Endothelial cell of hepatic sinusoid (primary cell): ENCODE measurements at regions not wholly inside any gene's neighbourhood (a gene's known extent, or its start where the extent isn't known, plus 50 kb on each side); places are given as distances from the start of the nearest gene placed in this dataset.
"Not testable (repeated sequence)": the region's sequence is repeated elsewhere in the genome, so short reads cannot be mapped to it uniquely, and the experiment has no call there.

ENCODE experiments used
- in situ Hi-C: cut with HindIII; loops from 2 replicates; pipeline ENCODE4 v1.10.0; 2017; ENCODE audit warnings: low sequenced_read_pairs

DNA sequence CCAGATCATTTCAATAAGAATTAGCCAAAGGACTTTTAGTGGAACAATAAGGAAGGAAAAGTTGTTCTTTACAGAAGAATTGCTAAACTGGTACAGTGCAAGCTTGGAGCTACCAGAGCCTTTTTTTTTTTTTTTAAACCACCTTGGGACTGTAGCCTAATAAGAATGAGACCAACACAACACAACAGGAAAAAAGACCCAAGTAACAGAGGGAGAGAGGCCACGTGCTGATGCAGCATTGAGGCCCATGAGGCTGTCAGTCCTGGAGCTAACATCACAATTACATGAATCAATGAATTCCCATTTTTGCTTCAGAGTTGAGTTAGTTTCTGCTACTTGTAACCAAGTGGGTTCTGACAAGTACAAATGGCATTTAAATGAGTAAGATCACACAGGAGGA lies 149.0 kb upstream of the EEA1 start:
- in situ Hi-C loops = no loop called here

DNA sequence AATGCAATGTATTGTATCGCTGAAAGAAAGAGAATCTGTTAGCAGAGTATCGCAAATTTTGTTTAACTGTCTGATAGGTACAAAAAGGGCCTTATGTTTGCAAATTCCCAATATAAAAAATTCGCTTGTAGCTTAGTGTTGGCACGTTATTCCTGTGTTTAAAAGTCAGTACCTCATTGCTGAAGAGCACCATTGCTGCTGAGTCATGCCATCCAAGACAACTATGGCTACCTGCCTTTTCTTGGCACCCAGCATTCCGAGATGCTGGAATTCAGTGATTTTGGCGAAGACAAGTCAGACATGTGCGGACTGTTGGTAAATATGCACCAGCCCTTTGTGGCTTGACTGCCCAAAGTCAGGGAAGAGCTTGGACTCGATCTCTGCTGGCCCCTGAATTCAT lies 149.5 kb upstream of the EEA1 start:
- in situ Hi-C loops = no loop called here

DNA sequence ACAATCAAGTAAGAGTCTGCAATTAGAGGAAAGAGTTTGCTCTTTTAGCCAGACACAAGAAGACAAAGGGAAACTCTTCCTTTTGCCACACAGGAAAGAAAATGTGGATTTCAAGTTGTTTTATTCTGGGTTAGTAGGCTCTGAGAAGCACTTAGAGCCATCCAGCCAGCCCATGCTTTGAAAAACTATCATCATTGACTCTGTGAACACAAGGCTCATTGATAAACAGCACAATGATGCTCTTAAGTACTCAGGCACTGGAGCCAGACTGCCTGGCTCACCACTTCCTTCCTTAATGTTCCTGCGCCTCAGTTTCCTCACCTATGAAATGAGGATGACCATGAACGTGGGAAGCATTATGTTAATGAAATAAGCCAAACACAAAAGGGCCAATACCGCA lies 150.2 kb upstream of the EEA1 start:
- in situ Hi-C loops = no loop called here

DNA sequence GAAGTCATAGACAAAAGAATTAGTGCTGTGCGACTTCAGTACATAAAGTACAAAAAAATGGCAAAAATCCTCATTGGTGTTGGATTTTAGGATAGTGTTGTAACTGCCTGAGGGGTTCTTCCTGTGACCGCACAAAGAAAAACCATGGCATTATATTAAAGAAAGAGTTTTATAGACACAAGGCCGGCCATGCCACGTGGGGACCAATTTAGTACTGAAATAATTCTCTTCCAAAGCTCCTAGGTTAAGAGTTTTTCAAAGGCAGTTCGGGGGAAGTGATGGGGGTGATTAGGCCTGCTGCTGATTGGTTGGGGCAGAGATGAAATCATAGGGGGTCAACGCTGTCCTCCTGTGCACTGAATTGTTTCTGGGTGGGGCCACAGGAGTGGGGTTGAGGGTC lies 150.9 kb upstream of the EEA1 start:
- in situ Hi-C loops = no loop called here

DNA sequence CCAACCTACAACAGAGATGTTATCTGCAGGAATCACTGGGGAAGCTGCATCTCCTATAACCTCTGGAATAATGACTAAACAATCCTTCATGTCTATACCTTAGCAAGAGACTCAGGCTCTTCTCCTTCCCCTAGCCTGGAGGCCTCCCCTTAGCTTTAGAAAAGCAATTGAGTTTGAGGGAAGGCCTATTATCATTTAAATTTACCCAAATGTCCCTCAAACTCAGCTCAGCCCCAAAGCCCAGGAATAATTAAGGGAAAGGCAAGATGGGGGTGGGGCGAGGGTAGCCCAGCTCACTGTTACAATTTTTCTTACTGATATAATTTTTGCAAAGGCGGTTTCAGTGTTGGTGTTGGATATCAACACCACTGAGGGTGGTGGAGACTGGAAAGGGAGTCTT lies 151.4 kb upstream of the EEA1 start:
- in situ Hi-C loops = no loop called here

DNA sequence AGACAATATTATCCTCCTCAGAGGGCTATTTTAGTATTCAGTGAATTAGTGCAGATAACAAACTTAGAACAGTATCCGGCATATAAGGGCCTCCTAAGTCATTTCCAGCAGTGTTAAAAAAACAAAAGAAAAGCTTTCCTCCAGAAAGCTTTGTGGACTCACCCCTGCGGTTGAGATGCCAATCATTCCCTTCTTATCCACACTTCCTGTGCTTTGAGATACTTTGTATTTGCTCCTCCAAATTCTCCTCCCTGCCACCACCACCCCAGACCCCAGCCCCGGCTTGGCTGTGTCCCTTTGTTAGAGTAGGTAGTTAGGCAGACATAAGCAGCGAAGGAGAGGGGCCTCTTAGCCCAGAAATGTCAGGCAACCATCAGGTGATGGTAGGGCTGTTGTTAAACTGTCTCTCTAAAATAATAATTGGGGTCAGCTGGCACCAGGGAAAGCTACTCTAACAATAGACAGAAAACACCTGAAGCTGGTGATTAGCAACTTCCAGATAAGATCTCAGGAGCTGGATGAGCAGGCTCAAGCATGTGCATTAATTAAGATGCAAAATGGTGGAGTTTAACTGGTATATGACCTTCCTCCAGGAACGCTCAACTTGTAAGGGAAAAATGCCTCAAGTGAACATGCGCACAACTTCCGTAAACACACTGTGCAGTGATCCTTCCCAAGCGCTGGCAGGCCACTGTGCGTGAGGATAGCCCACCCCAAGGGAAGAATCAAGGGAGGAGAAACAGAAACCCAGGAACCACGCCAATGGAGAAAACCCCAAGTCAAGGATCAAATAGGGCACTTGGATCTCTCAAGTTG lies 152.1 kb upstream of the EEA1 start:
- in situ Hi-C loops = no loop called here

DNA sequence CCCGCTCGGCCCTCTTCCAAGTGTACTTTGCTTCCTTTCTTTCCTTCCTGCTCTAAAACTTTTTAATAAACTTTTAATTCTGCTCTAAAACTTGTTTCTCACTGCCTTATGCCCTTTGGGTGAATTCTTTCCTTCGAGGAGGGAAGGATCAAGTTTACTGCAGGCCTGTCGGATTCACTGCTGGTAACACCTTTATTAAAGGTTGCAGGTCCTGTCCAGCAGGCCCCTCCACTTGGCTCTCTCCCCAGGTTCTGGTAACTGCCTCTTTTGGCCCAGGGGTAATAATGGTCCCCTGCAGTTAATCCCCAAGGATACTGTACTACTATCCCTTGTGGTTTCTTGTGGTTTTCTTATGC lies 152.7 kb upstream of the EEA1 start:
- in situ Hi-C loops = no loop called here

DNA sequence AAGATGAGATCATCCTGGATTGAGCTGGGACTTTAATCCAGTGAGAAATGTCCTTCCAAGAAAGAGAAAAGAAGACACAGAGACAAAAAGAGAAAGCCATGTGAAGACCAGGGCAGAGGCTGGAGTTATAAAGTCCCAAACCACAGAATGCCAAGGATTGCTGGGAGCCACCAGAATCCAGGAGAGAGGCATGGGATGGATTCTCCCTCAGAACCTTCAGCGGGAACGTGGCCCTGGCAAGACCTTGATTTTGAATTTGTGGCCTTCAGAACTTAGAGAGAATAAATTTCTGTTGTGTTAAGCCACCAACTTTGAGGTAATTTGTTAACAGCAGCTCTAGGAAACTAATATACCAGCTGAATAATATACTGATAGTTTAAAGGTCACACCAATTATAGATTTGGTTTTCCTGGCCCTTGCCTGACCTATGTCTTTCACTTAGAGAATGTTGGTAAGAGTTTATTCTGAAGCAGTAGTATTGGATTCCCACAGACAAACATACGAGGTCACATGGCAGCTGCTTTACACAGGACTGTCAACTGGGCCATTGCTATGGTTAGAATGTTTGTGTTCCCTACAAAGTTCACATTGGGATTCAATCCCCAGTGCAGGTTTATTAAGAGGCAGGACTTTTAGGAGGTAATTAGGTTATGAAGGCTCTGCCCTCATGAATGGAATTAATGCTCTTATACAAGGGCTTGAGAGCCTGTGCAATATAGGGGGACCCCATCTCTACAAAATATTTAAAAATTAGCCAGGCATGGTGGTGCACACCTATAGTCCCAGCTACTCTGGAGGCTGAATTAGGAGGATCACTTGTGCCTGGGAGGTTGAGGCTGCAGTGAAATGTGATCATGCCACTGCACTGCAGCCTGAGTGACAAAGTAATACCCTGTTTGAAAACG lies 156.5 kb upstream of the EEA1 start:
- in situ Hi-C loops = no loop called here

DNA sequence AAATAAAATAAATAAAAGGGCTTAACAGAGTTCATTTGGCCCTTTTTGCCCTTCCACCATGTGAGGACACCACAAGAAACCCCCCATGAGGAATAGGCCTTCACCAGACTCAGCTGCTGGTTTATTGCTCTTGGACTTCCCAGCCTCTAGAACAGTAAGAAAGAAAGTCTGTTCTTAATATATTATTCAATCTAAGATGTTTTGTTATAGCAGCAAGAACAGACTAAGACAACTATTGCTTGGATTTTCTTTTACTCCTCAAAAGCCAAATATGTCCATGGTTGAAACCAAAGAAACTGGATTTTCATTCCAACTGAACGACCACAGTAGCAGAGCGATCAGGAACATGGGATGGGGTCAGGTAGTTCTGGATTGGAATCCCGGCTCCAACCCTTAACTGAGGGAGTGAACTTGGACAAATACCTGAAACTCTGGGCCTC lies 157.2 kb upstream of the EEA1 start:
- in situ Hi-C loops = no loop called here

DNA sequence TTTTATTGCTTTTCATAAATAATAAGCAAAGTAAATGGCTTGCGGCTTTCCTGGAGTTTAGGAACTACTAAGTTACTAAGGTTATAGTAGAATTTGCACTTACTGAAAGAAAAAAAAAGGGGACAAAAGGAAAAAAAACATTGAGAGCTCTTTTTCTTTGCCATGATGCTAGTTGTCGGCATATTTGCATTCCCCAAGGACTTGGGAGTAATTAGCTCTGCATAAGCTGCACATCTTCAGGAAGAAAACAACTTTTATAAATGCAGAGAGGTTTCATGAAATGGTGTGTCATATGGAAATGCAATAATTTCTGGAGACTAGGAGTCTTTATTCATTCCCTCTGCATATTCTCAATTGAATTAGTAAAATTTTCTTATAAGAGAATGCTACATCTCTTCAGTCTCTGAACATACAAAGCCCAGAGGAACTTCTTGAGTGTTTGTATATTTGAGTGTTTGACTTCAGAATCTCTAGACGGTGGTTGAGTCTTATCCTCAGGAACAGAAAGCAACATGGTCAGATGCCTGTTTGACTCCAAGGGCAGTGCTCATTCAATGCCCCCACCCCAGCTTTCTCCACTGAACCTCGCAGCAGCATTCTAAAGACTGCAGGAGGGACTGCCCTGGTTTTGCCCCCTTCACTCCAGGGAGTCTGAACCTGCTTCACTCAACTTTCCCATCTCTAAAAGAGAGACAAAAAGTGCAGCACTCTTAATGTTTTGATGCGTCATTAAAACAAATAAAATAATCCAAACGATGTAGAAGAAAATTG lies 158.9 kb upstream of the EEA1 start:
- in situ Hi-C loops = no loop called here

DNA sequence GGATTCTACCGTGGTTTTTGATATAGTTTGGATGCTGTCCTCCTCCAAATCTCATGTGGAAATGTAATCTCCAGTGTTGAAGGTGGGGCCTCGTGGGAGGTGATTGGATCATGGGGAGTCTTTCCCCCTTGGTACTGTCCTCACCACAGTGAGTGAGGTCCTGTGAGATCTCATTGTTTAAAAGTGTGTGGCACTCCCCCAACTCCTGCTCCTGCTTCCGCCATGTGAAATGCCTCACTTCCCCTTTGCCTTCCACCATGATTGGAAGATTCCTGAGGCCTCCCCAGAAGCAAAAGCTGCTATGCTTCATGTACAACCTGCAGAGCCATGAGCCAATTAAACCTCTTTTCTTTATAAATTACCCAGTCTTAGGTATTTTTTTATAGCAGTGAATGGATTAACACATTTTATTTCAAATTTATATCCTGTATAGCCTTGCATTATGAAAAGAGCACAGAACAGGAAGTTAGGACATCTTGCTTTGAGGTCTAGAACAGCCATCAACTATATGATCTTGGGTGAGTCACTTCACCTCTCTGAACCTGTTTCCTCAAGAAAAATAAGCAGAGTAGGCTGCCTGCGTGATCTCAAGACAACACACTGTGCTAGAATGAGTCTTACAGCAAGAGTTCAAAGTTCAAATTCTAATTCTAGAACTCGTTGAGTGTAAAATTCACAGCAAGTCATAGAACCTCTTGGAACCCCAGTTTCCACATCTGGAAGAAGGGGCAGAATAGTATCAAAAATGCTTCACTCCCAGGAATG lies 160.9 kb upstream of the EEA1 start:
- in situ Hi-C loops = no loop called here

DNA sequence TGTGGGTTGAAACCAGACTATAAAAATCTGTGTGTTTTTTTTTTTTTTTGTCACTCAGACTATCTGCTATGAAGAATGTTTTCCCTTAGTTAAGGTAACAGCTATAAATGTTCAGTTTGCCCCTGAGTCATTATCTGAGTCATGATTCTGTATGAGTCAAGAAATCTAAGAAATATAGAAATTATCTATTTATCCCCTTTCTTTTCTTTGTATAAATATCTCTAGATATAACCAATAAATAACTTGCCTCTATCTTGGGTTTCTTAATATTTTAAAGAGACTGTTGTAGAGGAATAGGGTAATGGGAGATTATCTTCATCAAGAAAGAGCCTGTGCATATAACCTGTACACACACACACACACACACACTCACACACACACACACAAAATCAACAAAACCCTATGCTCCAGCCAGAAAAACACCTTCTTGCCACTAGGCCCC lies 161.7 kb upstream of the EEA1 start:
- in situ Hi-C loops = no loop called here

DNA sequence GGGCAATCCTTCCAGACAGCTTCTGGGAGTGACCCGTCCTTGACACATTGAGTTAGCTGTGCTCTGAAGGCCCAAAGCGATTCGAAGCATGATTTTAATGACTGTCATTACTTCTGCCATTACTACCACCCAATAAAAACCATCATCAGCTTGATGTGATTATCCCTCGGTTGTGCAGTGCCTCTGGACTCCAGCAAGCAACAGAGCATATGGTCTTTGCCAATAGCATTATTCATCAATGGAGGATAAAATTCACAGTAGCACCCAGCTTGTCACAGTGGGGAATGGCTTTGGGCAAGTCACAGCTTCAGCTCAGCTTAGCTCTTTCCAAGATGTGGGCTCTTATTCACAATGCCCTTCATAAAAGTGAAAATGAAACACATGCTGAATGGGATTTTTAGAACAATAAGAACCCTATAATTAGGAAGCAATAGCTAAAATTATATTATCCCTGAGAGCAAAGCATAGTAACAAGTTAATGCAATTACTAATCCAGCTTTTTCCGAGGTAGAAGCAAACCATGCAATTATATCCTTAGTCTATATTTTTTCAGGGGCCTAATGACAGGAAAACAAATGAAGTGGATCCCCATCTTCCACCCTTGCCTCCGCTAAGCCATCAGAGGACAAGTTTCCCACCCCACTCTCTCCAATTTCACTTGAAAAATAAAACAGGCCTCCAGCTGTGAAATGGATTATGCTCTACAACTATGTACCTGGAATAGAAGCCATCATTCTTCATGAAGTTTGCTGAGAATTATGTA lies 163.0 kb upstream of the EEA1 start:
- in situ Hi-C loops = no loop called here

DNA sequence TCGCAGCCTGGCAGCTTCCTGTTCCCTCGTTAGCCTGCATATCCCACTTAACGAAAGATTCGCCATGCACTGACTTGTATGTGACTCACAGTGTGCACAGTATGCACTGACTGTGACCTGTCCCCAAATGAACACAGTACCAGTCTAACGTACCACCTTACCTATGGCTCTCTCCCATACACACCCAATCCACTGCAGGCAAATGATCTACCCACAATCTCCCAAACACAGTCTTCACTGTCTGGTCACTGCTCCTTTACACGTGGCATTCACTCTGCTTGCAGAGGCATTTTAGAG lies 163.5 kb upstream of the EEA1 start:
- in situ Hi-C loops = no loop called here

DNA sequence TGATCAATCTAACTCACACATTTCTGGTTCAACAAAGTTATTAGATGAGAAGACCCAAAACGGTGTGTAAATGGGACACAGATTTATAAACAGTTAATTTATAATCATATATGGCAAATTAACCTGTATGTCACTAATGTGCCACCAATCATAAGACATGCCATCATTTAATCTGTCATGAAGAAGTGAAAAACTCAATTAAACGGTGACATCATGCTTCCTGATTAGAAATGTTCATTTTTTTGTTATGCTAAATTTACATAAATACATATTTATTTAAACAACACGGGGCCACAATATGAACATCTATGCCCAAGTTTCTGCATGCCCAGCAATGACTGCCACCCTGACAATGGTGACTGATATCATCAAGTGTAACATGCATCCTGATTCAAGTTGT lies 164.1 kb upstream of the EEA1 start:
- in situ Hi-C loops = no loop called here

DNA sequence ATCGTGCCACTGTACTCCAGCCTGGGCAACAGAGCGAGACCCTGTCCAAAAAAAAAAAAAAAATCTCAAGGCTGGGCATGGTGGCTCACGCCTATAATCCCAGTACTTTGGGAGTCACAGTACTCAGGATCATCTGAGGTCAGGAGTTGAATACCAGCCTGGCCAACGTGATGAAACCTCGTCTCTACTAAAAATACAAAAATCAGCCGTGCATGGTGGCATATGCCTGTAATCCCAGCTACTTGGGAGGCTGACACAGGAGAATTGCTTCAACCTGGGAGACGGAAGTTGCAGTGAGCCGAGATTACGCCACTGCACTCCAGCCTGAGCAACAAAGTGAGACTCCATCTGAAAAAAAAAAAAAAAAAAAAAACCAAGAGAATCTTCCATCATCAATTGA lies 165.1 kb upstream of the EEA1 start:
- in situ Hi-C loops = not testable (repeated sequence)

DNA sequence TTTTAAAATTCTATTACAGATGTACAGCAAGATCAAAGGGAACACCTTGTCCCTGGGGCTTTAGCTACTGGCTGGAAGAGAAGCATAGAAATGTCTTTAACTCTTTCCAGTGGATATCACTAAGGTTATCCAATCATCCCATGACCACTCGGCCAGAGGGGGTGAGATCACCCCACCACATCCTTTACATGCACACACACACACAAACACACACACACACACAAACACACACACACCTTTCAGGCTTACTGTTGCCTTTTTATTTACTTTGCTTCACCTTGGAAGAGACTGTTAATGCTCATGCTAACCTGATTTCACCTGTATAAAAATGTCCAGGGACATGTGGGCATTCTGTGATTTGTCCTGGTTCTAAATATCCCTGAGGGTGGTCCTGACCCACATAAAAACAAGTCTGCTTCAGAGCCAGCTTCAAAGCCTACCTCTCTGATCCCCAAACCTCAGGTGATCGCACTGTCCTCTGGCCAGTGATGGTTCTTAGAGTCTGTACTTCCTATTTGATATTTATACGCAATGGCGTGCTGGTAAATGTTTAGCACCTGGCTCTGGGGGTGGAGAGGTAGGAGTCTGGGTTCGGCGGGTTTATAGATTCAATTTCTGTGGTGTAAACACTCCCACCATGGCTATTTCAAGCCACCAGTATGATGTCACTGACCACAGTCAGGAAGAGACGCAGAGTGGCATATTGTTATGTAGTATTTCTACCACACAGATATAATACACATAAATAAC lies 166.1 kb upstream of the EEA1 start:
- in situ Hi-C loops = loop anchor here (5.0 kb wide), 1 partner anchor 57 kb away; no protein-coding TSS in a partner anchor

DNA sequence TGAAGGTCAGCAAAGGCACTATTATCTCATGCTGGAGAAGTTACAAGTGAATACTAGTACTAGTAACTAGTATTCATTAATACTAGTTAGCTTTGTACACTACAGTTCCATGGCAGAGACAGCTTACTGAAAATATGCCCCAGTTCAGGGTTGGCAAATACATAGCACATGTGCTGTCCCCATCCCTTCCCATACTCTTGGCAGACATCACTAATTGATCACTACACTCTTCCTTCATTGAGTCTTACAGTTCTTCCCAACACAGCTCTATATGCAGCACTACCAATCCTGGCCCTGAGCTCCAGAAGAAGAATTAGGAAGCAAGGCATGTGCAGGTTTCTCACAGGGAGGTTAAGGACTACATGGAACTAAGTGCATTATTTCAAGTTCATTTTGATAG lies 168.3 kb upstream of the EEA1 start:
- in situ Hi-C loops = loop anchor here (5.0 kb wide), 1 partner anchor 55 kb away; no protein-coding TSS in a partner anchor

DNA sequence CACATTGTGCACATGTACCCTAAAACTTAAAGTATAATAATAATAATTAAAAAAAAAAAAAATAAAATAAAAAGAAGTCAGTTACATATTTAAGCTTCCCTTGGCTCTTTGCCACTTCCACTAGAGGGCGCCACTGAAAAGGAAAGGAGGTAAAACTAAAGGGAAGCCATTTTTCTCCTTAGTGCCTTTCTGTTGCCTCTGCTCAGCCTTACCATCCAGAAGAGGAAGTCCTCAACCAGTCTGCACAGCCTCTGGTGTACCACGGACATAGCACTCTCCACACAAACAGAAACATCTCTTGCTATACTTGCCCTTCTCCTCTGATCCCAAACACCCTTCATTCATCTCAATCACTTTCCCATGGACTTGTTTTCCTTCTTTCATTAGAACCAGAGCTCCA lies 169.0 kb upstream of the EEA1 start:
- in situ Hi-C loops = loop anchor here (5.0 kb wide), 1 partner anchor 54 kb away; no protein-coding TSS in a partner anchor
